Astrocyte (in vitro differentiated cells and primary cell): ENCODE measurements at regions not wholly inside any gene's neighbourhood (a gene's known extent, or its start where the extent isn't known, plus 50 kb on each side); places are given as distances from the start of the nearest gene placed in this dataset.
"Not testable (repeated sequence)": the region's sequence is repeated elsewhere in the genome, so short reads cannot be mapped to it uniquely, and the experiment has no call there.

Source experiments
- DNase-seq: peaks from one replicate; pipeline ENCODE4 v3.0.0-alpha.2; 2010; ENCODE audit warnings: low read depth
- FAIRE-seq: peaks from 2 replicates; lab custom pipeline; 2011; peaks lifted over from hg19 to GRCh38; lab: Jason Lieb, UNC
- H2AFZ ChIP-seq: 2 replicates; pipeline ENCODE4 v1.6.0; 2012; ENCODE audit warnings: low read depth, low read length, inconsistent platforms
- H3K27ac ChIP-seq: 2 replicates; pipeline ENCODE4 v1.5.1; 2011; ENCODE audit warnings: low read depth, low read length, inconsistent platforms
- H3K27me3 ChIP-seq: 2 replicates; pipeline ENCODE4 v1.6.0; 2011; ENCODE audit warnings: low read length, inconsistent platforms; ENCODE audit not compliant: insufficient read depth
- H3K36me3 ChIP-seq: 2 replicates; pipeline ENCODE4 v1.5.1; 2011; ENCODE audit warnings: low read length, inconsistent platforms; ENCODE audit not compliant: insufficient read depth
- H3K4me1 ChIP-seq: 2 replicates; pipeline ENCODE4 v1.5.1; 2011; ENCODE audit warnings: low read length, inconsistent platforms; ENCODE audit not compliant: insufficient read depth
- H3K4me2 ChIP-seq: 2 replicates; pipeline ENCODE4 v1.6.0; 2012; ENCODE audit warnings: low read length, inconsistent platforms
- H3K4me3 ChIP-seq: 2 replicates; pipeline ENCODE4 v1.5.1; 2011; ENCODE audit warnings: low read depth, mild to moderate bottlenecking, low read length, inconsistent platforms; ENCODE audit not compliant: insufficient read depth
- H3K79me2 ChIP-seq: 2 replicates; pipeline ENCODE4 v1.6.0; 2012; ENCODE audit warnings: mild to moderate bottlenecking, low read length, inconsistent platforms; ENCODE audit not compliant: insufficient read depth
- H3K9ac ChIP-seq: 2 replicates; pipeline ENCODE4 v1.6.0; 2012; ENCODE audit warnings: mild to moderate bottlenecking, low read length, inconsistent platforms
- H3K9me3 ChIP-seq: 2 replicates; pipeline ENCODE4 v1.5.1; 2012; ENCODE audit warnings: low read depth, mild to moderate bottlenecking, low read length, inconsistent platforms; ENCODE audit not compliant: insufficient read depth
- H4K20me1 ChIP-seq: 2 replicates; pipeline ENCODE4 v1.6.0; 2012; ENCODE audit warnings: low read length, inconsistent platforms; ENCODE audit not compliant: insufficient read depth
- H3K27ac Mint-ChIP-seq: one replicate; pipeline ENCODE4 v1.8.0; 2021; ENCODE audit warnings: mild to moderate bottlenecking, mixed read lengths; ENCODE audit not compliant: unreplicated experiment
- H3K27me3 Mint-ChIP-seq: one replicate; pipeline ENCODE4 v1.8.0; 2021; ENCODE audit warnings: low read depth, mixed read lengths; ENCODE audit not compliant: unreplicated experiment
- H3K36me3 Mint-ChIP-seq: one replicate; pipeline ENCODE4 v1.8.0; 2021; ENCODE audit warnings: low read depth, mixed read lengths; ENCODE audit not compliant: unreplicated experiment
- H3K4me1 Mint-ChIP-seq: one replicate; pipeline ENCODE4 v1.8.0; 2021; ENCODE audit warnings: low read depth, mixed read lengths; ENCODE audit not compliant: unreplicated experiment
- H3K4me3 Mint-ChIP-seq: one replicate; pipeline ENCODE4 v1.8.0; 2021; ENCODE audit warnings: mild to moderate bottlenecking, moderate library complexity, mixed read lengths; ENCODE audit not compliant: unreplicated experiment
- H3K9me3 Mint-ChIP-seq: one replicate; pipeline ENCODE4 v1.8.0; 2021; ENCODE audit warnings: mild to moderate bottlenecking, mixed read lengths; ENCODE audit not compliant: unreplicated experiment
- CTCF ChIP-seq: IDR thresholded peaks from 2 replicates; pipeline ENCODE4 v1.5.1; 2011; ENCODE audit warnings: low read depth, mild to moderate bottlenecking, inconsistent platforms, low read length, moderate library complexity; ENCODE audit not compliant: insufficient read depth
- EZH2 ChIP-seq: IDR thresholded peaks from 2 replicates; pipeline ENCODE4 v1.6.1; 2012; ENCODE audit warnings: mild to moderate bottlenecking, low read length, inconsistent platforms; ENCODE audit not compliant: insufficient read depth

DNA sequence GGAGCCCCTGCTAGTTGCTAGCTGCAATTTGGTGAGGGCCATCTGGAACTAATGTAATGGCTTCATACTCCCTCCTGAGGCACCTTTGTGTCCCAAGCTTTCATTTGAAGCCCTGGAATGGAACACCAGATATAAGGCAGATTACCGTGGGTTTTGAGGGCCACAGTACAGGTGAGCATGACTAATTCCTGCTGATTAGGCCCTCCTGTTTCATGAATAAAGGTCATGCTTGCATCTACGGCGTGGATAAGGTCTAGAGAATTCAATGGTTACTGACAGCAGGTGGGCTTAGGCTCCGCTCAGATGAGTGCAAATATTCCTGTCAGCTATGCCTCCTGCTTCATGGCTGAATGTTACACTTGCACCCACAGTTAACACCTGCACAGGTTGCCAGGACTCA is 495.4 kb downstream of the NAP1L3 start:
- H3K4me3 Mint-ChIP-seq, result no peak overlapping the region
- H3K9me3 Mint-ChIP-seq, result peaks cover 5% of the 10 kb centered on the region
- Histone ChIP-seq H3K36me3 (no peaks in the 10 kb centered on the region), H3K4me2 (no peak overlapping the region), H3K79me2 (no peaks in the 10 kb centered on the region), H3K4me3 (no peak overlapping the region), H3K27me3 (no peaks in the 10 kb centered on the region), H2AFZ (no peak overlapping the region), H3K27ac (no peak overlapping the region), H3K4me1 (no peaks in the 10 kb centered on the region), H3K9ac (no peak overlapping the region), H3K9me3 (no peaks in the 10 kb centered on the region), H4K20me1 (no peaks in the 10 kb centered on the region)
- H3K4me1 Mint-ChIP-seq, result no peaks in the 10 kb centered on the region
- no peak for FAIRE-seq
- TF ChIP-seq CTCF, result no peak
- TF ChIP-seq EZH2, result no peak
- no peak overlapping the region for H3K27ac Mint-ChIP-seq
- H3K36me3 Mint-ChIP-seq, result no peaks in the 10 kb centered on the region
- H3K27me3 Mint-ChIP-seq, result no peaks in the 10 kb centered on the region
- no peak for DNase-seq

- FAIRE-seq (no peak), DNase-seq (no peak)
- Histone ChIP-seq H3K9me3 (no peaks in the 10 kb centered on the region), H3K9ac (no peak overlapping the region), H3K4me3 (no peak overlapping the region), H3K79me2 (no peaks in the 10 kb centered on the region), H3K4me1 (no peaks in the 10 kb centered on the region), H3K4me2 (no peak overlapping the region), H3K27me3 (no peaks in the 10 kb centered on the region), H3K36me3 (no peaks in the 10 kb centered on the region), H3K27ac (no peak overlapping the region), H2AFZ (no peak overlapping the region), H4K20me1 (no peaks in the 10 kb centered on the region)
- TF ChIP-seq CTCF, result no peak
- TF ChIP-seq EZH2, result no peak
- Mint-ChIP-seq H3K4me1 (no peaks in the 10 kb centered on the region), H3K27ac (no peak overlapping the region), H3K36me3 (no peaks in the 10 kb centered on the region), H3K4me3 (no peak overlapping the region), H3K9me3 (no peaks in the 10 kb centered on the region), H3K27me3 (no peaks in the 10 kb centered on the region)
These were observed 503.6 kb downstream of the NAP1L3 start for GRCh38 chrX:93169771-93170170.

DNA sequence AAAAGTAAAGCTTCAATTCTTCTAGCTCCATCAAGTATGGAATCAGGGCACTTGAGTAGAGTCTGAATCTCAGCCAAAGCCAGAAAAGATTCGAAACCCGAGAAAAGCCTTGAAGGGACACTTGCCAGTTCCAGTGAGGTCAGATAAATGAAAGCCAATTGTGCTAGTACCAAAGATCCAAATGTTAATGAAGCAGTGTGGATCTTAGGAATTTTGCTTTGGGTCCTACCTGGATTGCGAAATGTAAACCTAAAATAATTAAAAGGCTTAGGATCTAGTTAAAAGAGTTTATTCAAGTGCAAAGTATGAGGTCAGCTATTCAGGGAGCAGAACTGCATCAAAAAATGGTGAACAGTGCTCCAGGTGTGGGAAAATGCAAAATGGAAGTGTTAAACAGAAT is 552.6 kb downstream of the NAP1L3 start:
- no peaks in the 10 kb centered on the region for H3K79me2 ChIP-seq
- TF ChIP-seq CTCF (no peak), EZH2 (no peak)
- no peaks in the 10 kb centered on the region for H3K4me1 ChIP-seq
- no peak overlapping the region for H3K4me2 ChIP-seq
- FAIRE-seq (peak; percentile 43), DNase-seq (no peak)
- no peaks in the 10 kb centered on the region for H3K27me3 ChIP-seq
- H3K36me3 ChIP-seq, result no peaks in the 10 kb centered on the region
- Mint-ChIP-seq H3K4me3 (no peak overlapping the region), H3K27ac (no peak overlapping the region), H3K4me1 (no peaks in the 10 kb centered on the region), H3K9me3 (no peaks in the 10 kb centered on the region), H3K36me3 (no peaks in the 10 kb centered on the region), H3K27me3 (no peaks in the 10 kb centered on the region)
- H3K9me3 ChIP-seq, result no peaks in the 10 kb centered on the region
- H3K4me3 ChIP-seq, result no peak overlapping the region
- H2AFZ ChIP-seq, result no peak overlapping the region
- no peak overlapping the region for H3K9ac ChIP-seq
- H4K20me1 ChIP-seq, result no peaks in the 10 kb centered on the region
- H3K27ac ChIP-seq, result no peak overlapping the region

GRCh38 chrX:93103353-93104067 is 569.9 kb downstream of the NAP1L3 start:
- H3K36me3 Mint-ChIP-seq, H3K4me2 ChIP-seq, H3K4me3 Mint-ChIP-seq, H3K4me1 ChIP-seq, H2AFZ ChIP-seq, H3K36me3 ChIP-seq, H3K9ac ChIP-seq, H3K4me3 ChIP-seq, H3K4me1 Mint-ChIP-seq, H3K79me2 ChIP-seq, H3K9me3 Mint-ChIP-seq, H3K27ac ChIP-seq, H3K9me3 ChIP-seq, H4K20me1 ChIP-seq, H3K27me3 Mint-ChIP-seq, DNase-seq, H3K27me3 ChIP-seq, H3K27ac Mint-ChIP-seq: not testable (repeated sequence)
- peak; percentile 93 for FAIRE-seq
